Stomach (tissue), 8 donors: ENCODE measurements at regions not wholly inside any gene's neighbourhood (a gene's known extent, or its start where the extent isn't known, plus 50 kb on each side); places are given as distances from the start of the nearest gene placed in this dataset.

Experiments
- DNase-seq, 2 donors: peaks; one replicate each; pipeline versions ENCODE4 v3.0.0 to v3.0.0-alpha.2; 2013 to 2019
- H3K27ac ChIP-seq, 5 donors: fragments of 200-600 bp in 4 of 5; sonication (generic) in 4 of 5; one replicate each; pipeline ENCODE4 v1.5.1; 2013 to 2019; ENCODE audit warnings: mild to moderate bottlenecking in 1 of 5, moderate library complexity in 1 of 5
- H3K27me3 ChIP-seq, 3 donors: fragments of 200-600 bp; sonication (generic); one replicate each; pipeline ENCODE4 v1.5.1; 2017 to 2019; ENCODE audit warnings: mixed run types in 1 of 3
- H3K36me3 ChIP-seq, 4 donors: fragments of 200-600 bp; sonication (generic); 1 replicate in 3 of 4; 2 replicates in 1 of 4; pipeline ENCODE4 v1.5.1; 2016 to 2019
- H3K4me1 ChIP-seq, 4 donors: fragments of 200-600 bp; sonication (generic); one replicate each; pipeline ENCODE4 v1.5.1; 2016 to 2019
- H3K4me3 ChIP-seq, 4 donors: fragments of 200-600 bp; sonication (generic) in 3 of 4; one replicate each; pipeline ENCODE4 v1.5.1; 2016 to 2019; ENCODE audit warnings: mild to moderate bottlenecking in 1 of 4
- H3K9me3 ChIP-seq, 4 donors: fragments of 200-600 bp; sonication (generic); one replicate each; pipeline ENCODE4 v1.5.1; 2016 to 2019
- EP300 ChIP-seq: sonication (generic); formaldehyde crosslinking; IDR thresholded peaks from one replicate; pipeline ENCODE4 v1.6.1; 2017; ENCODE audit warnings: antibody characterized with exemption
- POLR2A ChIP-seq, 4 donors: fragments of 450-650 bp; IDR thresholded peaks; one replicate each; pipeline ENCODE4 v1.6.1; 2016; ENCODE audit warnings: antibody characterized with exemption in 4 of 4, control low read depth in 2 of 4, mild to moderate bottlenecking in 1 of 4, moderate library complexity in 1 of 4
- POLR2AphosphoS5 ChIP-seq, 3 donors: sonication (generic); formaldehyde crosslinking; IDR thresholded peaks; one replicate each; pipeline ENCODE4 v1.6.1; 2016; ENCODE audit warnings: antibody characterized with exemption in 3 of 3
- WGBS, 5 donors: extraction: QIAGEN DNeasy Blood & Tissue Kit in 3 of 5; methylation state at CpG; one replicate each; pipeline versions ENCODE4 v1.1.5 to v1.1.7; 2013 to 2018; 5-methylcytosine and 5-hydroxymethylcytosine counted together
- intact Hi-C: fragments of 100-400 bp; cut with DNase I; formaldehyde crosslinking; loops from one replicate; pipeline ENCODE4 v1.15.1; 2023; ENCODE audit warnings: low total_unique reads
- TF ChIP-seq, protein P1 (sequence below), 7 experiments: fragments of 450-650 bp in 4 of 7; fragments of 200-600 bp in 3 of 7; sonication (generic) in 3 of 7; IDR thresholded peaks; one replicate each; pipeline ENCODE4 v1.5.1; 2016 to 2019; ENCODE audit warnings: antibody characterized with exemption in 7 of 7, control low read depth in 2 of 7, mild to moderate bottlenecking in 1 of 7
- donor health status: healthy with polysubstance abuse.
- donor health status: Bipolar disorder and iron deficiency.
- donor health status: healthy.

DNA sequence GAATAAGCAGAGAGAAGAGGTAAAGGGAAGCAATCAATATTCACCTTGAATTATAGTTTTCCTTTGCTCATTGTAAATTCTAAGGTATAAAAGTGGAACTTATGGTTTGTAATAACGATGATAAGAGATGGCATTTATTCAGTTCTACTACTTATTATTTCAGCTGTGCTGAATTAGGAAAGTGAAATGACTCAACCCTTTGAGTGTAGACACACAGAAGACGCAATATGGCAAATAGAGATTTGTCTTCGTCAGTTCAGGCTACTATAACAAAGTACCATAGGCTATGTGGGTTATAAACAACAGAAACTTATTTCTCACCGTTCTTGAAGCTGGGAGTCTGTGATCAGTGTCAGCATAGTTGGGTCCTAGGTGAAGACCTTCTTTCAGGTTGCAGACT is 713.0 kb upstream of the PCDH9 start:
- 48 to 75% (median 72%) methylated on average over 4 of the region's 4 CpGs for WGBS, 5 donors
- TF ChIP-seq EP300 (no peak), POLR2A (IDR thresholded peaks at IDR 0.05) (no peak), POLR2AphosphoS5 (IDR thresholded peaks at IDR 0.05) (no peak)
- TF ChIP-seq, protein P1, sequence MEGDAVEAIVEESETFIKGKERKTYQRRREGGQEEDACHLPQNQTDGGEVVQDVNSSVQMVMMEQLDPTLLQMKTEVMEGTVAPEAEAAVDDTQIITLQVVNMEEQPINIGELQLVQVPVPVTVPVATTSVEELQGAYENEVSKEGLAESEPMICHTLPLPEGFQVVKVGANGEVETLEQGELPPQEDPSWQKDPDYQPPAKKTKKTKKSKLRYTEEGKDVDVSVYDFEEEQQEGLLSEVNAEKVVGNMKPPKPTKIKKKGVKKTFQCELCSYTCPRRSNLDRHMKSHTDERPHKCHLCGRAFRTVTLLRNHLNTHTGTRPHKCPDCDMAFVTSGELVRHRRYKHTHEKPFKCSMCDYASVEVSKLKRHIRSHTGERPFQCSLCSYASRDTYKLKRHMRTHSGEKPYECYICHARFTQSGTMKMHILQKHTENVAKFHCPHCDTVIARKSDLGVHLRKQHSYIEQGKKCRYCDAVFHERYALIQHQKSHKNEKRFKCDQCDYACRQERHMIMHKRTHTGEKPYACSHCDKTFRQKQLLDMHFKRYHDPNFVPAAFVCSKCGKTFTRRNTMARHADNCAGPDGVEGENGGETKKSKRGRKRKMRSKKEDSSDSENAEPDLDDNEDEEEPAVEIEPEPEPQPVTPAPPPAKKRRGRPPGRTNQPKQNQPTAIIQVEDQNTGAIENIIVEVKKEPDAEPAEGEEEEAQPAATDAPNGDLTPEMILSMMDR (IDR thresholded peaks at IDR 0.05), result no peak
- intact Hi-C loops, result no loop called here

DNA sequence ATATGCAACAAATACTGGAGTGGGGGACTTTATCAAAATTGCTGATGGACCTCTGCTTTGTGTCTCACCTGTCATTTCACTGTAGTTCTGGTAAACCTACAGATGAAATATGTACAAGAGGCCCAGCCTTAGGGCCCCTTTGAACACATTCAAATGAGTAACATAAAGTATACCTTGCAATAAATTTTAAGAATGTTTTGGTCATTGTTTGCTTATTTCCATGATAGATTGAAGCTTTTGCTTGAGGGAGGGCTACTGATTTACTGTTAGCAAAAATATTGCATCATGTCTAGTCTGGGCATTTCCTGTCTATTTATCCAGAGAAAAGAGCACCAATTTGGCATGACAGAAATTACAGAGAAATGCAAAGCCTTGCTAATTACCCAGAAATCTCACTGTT is 705.5 kb upstream of the PCDH9 start:
- Histone ChIP-seq H3K4me1 (no peaks in the 10 kb centered on the region), H3K9me3 (no peaks in the 10 kb centered on the region), H3K36me3 (no peaks in the 10 kb centered on the region), H3K27ac (no peak overlapping the region), H3K4me3 (no peak overlapping the region), H3K27me3 (no peaks in the 10 kb centered on the region)
- no peak for TF ChIP-seq POLR2A (IDR thresholded peaks at IDR 0.05)
- intact Hi-C loops, result no loop called here
- DNase-seq, result no peak

More for the DNA sequence above, 713.0 kb upstream of the PCDH9 start:
- Histone ChIP-seq H3K36me3 (no peaks in the 10 kb centered on the region), H3K9me3 (no peaks in the 10 kb centered on the region), H3K27me3 (no peaks in the 10 kb centered on the region), H3K27ac (no peak overlapping the region), H3K4me3 (no peak overlapping the region), H3K4me1 (no peaks in the 10 kb centered on the region)
- no peak for DNase-seq

GRCh38 chr13:67934617-67935330 is 704.6 kb upstream of the PCDH9 start:
- TF ChIP-seq EP300 (no peak), POLR2A (IDR thresholded peaks at IDR 0.05) (no peak), POLR2AphosphoS5 (IDR thresholded peaks at IDR 0.05) (no peak)
- TF ChIP-seq, protein P1 (IDR thresholded peaks at IDR 0.05), result no peak
- no peaks in the 10 kb centered on the region for H3K36me3 ChIP-seq
- no peak for DNase-seq
- H3K9me3 ChIP-seq, result no peaks in the 10 kb centered on the region
- no peaks in the 10 kb centered on the region for H3K27me3 ChIP-seq
- no peaks in the 10 kb centered on the region for H3K4me1 ChIP-seq
- no peak overlapping the region for H3K27ac ChIP-seq
- 46 to 76% (median 73%) methylated on average over 1 of the region's 1 CpG for WGBS, 5 donors
- H3K4me3 ChIP-seq, result no peak overlapping the region
- intact Hi-C loops, result no loop called here

DNA sequence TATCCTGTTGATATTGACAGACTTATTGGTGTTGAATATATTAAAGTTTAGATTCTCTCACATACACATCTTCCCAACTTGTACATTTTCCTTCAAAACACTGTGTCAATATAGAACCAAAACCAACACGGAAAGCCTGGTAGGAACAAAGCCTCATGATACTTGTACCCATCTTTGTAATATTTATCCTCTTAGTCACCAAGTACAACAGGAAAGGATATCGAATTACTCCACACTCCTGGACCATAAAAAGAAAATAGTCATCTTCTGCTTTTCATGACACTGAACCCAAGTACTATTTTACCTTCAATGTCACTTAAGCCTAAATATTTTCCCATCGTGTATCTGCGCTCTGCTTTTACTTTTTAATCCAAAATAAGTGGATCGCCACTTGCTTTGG is 702.9 kb upstream of the PCDH9 start:
- Histone ChIP-seq H3K4me1 (no peaks in the 10 kb centered on the region), H3K27me3 (no peaks in the 10 kb centered on the region), H3K27ac (no peak overlapping the region), H3K36me3 (no peaks in the 10 kb centered on the region), H3K9me3 (no peaks in the 10 kb centered on the region), H3K4me3 (no peak overlapping the region)
- WGBS, 5 donors, result 85 to 88% (median 87%) methylated on average over 5 of the region's 5 CpGs
- intact Hi-C loops, result no loop called here
- TF ChIP-seq EP300, result no peak
- TF ChIP-seq POLR2AphosphoS5 (IDR thresholded peaks at IDR 0.05), result no peak
- TF ChIP-seq POLR2A (IDR thresholded peaks at IDR 0.05), result no peak
- TF ChIP-seq, protein P1 (IDR thresholded peaks at IDR 0.05), result no peak
- DNase-seq, result no peak

- Histone ChIP-seq H3K4me3 (no peak overlapping the region), H3K27me3 (no peaks in the 10 kb centered on the region), H3K9me3 (peaks cover 0 to 18% (median 7%) of the 10 kb centered on the region in 4 donors), H3K36me3 (no peaks in the 10 kb centered on the region), H3K27ac (no peak overlapping the region), H3K4me1 (no peaks in the 10 kb centered on the region)
- TF ChIP-seq EP300, result no peak
- DNase-seq, result no peak
- 65 to 75% (median 70%) methylated on average over 5 of the region's 5 CpGs for WGBS, 5 donors
- intact Hi-C loops, result no loop called here
Measured at GRCh38 chr13:67917291-67917987, 687.3 kb upstream of the PCDH9 start.
